ENCODE measurements at regions not wholly inside any gene's neighbourhood (a gene's known extent, or its start where the extent isn't known, plus 50 kb on each side); places are given as distances from the start of the nearest gene placed in this dataset.
"Not testable (repeated sequence)": the region's sequence is repeated elsewhere in the genome, so short reads cannot be mapped to it uniquely, and the experiment has no call there.

- DNase-seq, result no peak
These were observed 56.3 kb upstream of the NCKAP5 start for GRCh38 chr2:133624551-133624950.

GRCh38 chr2:133627741-133628140 lies 59.5 kb upstream of the NCKAP5 start:
- no peak for DNase-seq

DNA sequence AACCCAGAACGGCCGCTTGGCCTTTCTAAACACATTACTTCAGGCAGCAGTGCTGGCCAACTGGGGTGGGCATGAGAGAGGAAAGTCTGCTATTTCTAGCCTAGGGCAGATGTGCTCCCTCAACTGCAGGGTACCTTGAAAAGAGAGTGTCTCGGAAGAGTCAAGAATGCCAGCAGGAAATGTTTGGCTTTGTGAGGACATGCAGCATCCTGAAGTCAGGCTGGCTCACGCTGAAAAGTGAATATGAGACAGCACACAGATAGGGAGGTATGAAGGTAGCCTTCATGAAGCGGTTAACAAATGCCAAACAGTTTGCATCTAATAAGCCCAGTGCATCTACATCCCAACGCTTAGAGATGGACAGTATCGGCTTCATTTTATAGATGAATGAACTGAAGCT lies 65.0 kb upstream of the NCKAP5 start:
- no peak for DNase-seq

GRCh38 chr2:133633881-133634409 lies 65.7 kb upstream of the NCKAP5 start:
- DNase-seq, result no peak

DNA sequence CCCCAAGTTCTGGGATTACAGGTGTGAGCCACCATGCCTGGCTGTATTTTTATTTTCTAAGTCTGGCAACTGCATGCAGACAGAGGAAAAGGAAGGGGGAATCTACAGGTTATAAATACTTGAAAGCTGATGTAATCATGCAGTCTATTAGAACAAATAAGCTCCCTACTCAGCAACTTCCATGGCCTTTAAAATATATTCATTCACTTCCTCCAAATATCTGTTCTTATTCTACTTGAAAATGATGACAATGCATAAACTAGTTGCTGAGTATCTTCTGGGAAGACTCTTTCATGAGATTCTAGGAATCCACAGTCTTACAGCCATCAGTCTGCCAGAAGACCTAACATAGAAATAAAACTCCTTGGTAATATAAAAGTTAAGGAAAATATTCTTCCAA lies 66.9 kb upstream of the NCKAP5 start:
- no peak for DNase-seq

GRCh38 chr2:133636287-133636686 lies 68.0 kb upstream of the NCKAP5 start:
- no peak for DNase-seq

DNA sequence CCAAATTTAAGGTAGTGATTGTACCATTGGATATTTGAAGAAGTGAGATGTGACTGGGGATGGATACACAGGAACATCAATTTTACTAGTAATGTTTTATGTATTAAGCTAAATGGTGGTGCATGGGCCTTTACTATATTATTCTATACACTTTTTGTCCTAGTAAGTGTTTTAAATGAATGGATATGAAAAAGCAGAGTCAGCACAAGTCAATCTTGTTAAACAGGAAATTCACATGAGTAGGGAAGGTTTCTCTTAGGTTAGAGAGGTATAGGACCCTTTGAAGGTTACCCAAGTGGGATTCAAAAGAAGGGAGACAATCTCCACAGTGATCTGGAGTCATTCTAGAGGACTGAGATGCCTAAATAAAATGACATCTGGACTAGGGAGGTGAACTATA lies 71.8 kb upstream of the NCKAP5 start:
- DNase-seq, result no peak

DNA sequence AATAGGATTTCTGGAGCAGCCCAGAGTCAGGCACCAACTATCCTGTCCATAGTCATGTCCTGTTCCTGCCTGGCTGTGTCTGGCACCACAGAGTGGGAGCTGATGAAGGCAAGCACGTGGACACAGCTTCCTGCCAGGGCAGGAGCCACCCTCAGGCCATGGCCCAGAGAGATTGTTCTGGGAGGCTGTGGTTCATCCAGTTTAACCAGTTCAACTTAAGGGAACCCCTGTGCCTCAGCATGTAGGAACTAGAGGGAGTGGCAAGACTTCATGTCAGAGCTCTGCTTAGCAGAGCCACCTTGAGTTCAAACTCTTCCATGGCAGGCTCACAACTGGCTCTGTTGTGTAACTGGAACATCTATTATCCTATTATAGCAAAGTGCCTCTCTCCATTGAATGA lies 73.2 kb upstream of the NCKAP5 start:
- no peak for DNase-seq

DNA sequence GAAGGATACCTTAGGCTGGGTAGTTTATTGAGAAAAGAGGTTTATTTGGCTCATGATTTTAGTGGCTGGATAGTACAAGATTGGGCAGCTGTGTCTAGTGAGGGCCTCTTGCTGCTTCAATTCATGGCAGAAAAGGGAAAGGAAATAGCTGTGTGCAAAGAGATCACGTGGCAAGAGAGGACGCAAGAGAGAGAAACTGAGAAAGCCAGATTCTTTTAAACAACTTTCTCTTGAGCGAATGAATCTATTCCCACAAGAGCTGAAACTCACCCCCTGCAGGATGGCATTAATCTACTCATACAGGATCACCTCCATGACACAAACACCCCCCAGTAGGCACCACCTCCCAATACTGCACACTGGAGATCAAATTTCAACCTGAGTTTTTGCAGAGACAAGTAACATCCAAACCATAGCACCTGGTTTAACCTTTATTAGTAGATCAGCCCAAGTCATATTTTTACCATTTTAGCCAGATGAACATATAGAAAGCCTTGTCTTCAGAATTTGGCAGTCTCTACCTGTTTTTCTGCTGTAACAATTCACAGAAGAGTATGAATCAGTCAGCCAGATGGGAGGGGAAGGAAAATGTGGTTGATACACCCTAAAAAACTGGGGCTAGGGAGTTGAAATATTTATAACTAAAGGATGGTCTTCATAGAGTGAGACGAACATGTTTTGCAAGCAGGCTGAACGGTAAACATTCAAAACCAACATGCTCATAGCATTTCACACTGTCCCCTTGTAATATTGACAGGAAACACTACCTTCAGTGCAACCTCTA lies 73.9 kb upstream of the NCKAP5 start:
- no peak for DNase-seq

DNA sequence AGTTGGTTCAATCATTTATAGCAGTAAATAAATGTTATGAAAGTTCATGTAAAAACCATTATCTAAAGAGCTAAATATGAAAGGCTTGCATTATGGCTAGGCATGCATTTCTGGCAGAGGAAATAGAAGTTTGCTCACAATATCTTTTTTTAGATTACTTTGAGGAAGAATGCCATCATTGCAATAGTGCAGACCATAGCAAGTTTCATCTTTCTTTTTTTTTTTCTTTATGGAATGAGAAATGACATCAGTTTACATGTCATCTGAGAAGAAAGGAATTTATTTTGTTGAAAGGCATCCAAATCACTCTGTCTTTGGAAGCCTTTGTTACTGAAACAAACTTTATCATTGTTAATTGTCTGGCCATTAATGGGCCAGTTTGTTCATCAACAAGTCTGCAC lies 74.5 kb upstream of the NCKAP5 start:
- DNase-seq, result no peak

DNA sequence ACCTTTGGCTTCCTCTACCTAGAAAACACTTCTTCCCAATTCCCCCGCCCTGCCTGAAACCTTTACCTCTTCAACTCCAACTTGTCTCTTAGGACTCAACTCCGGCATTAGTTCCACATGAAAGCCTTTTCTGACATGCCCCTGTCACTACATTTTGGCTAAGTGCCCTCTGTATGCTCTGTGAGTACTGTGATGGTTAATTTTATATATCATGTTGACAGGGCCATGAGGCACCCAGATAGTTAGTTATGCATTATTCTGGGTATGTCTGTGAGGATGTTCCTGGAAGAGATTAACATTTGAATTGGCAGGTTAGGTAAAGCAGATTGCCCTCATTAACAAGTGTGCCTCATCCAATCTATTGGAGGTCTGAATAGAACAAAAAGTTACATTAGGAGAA lies 75.6 kb upstream of the NCKAP5 start:
- no peak for DNase-seq

DNA sequence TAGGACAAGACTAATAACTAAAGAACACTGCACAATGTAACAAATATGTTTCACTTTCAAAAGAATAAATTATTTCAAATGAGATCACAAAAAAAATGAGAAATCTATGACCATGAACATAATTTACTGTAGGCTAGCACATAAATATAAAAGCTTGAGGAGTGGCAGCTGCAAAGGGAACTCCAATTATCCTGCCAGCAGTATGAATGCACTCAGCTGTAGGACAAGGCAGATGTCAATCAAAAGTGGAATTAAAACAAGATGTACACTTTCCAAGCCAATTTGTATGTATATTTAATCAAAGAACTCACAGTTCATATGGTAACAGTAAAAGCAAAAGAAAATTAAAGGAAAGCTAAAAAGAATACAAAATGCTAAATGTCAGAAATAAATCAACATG lies 76.6 kb upstream of the NCKAP5 start:
- no peak for DNase-seq

DNA sequence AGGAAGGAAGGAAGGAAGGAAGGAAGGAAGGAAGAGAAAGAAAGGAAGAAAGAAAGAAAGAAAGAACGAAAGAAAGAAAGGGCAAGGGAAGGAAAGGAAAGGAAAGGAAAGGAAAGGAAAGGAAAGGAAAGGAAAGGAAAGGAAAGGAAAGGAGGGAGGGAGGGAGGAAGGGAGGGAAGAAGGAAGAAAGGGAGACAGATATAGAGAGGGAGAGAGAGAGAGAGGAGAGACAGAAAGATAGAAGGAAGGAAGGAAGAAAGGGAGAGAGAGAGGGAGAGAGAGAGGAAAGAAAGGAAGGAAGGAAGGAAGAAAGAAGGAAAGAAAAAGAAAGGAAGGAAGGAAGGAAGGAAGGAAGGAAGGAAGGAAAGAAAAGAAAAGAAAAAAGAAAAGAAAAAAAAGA lies 79.1 kb upstream of the NCKAP5 start:
- DNase-seq, result not testable (repeated sequence)

- DNase-seq, result no peak
These were observed 83.6 kb upstream of the NCKAP5 start for GRCh38 chr2:133651861-133652260.

- no peak for DNase-seq
These were observed 84.1 kb upstream of the NCKAP5 start for GRCh38 chr2:133652398-133652797.

DNA sequence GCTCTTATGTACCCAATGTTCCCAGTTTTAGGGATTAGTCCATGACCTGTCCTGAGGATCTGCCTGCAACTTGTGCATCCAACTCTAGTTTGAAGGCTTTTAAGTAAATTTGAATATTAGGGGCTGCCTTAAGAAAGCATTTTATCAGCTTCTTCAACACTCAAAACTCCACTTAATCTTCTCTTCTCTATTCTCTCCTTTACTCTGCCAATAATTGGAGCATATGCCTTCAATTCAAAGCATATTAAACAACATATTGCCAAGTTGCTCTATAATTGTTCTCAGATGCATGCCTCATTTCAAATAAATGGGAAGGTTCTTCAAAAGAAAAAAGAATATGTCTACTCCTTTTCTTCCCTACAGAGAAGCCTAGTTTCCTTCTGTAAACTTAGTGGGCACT lies 84.8 kb upstream of the NCKAP5 start:
- no peak for DNase-seq

GRCh38 chr2:133654949-133655348 lies 86.7 kb upstream of the NCKAP5 start:
- DNase-seq, result no peak

DNA sequence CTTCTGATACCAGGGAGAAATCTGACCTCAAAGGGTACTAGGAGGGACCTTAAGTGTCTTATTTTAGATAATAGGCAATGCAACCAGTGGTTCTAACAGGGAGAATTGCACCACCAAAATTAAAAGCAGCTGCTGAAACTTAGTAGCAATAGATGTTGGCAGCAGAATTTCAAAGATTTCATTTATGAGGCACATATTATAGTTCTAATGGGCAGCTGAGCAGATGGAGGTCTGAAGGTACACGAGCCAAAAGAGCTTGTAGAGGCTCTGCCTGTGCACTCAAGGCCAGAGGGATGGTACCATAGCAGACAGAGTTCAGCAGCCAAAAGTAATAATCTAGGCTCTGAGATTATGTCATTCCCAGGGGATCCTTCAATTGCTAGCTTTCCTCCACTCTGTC lies 87.3 kb upstream of the NCKAP5 start:
- DNase-seq, result no peak

- no peak for DNase-seq
These were observed 89.3 kb upstream of the NCKAP5 start for GRCh38 chr2:133657591-133657990.

DNA sequence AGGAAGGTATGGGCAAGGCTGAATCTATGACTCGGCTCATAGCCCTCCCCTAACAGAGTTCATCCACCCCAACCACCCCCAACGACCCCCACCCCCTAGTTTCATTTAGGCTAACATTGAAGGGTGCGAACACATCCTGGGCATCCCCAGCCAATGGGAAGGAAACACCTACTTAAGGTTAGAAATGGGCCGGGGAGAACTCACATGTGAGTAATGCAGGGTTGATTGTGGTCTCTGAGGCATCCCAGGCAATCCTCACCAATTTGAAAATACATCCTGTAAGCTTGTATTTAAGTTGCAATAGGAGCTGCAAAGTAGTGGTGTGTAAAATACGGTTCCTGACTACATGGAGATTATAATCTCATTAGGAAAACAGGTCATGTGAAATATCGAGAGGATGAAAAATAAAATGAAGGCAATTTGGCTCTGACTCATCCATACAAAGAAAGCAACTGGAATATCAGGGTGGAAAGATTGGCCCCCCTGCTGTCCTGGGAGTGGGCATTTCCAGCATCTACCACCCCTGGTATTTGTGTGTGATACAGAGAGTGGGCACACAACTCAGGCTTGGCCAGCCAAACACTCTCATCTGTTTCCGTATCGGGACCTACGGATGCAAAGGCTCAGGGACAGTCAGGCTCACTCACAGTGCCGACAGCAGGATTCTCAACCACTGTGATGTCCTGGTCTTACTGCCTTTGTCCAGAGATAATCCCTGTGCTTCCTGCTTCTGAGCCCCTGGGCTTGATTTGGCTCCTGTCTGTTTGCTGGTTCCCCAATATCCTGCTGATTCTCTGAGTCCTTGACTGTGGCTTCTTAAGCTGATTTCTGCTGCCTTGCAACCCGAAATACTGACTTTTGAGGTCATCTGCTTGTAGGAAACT lies 90.0 kb upstream of the NCKAP5 start:
- DNase-seq, result no peak

- DNase-seq, result no peak
These were observed 92.2 kb upstream of the NCKAP5 start for GRCh38 chr2:133660510-133660909.

- no peak for DNase-seq
These were observed 93.1 kb upstream of the NCKAP5 start for GRCh38 chr2:133661392-133661791.

- DNase-seq, result no peak
These were observed 98.4 kb upstream of the NCKAP5 start for GRCh38 chr2:133666621-133667020.

GRCh38 chr2:133667085-133667484 lies 98.8 kb upstream of the NCKAP5 start:
- no peak for DNase-seq
